ENCODE measurements at regions not wholly inside any gene's neighbourhood (a gene's known extent, or its start where the extent isn't known, plus 50 kb on each side); places are given as distances from the start of the nearest gene placed in this dataset.

DNA sequence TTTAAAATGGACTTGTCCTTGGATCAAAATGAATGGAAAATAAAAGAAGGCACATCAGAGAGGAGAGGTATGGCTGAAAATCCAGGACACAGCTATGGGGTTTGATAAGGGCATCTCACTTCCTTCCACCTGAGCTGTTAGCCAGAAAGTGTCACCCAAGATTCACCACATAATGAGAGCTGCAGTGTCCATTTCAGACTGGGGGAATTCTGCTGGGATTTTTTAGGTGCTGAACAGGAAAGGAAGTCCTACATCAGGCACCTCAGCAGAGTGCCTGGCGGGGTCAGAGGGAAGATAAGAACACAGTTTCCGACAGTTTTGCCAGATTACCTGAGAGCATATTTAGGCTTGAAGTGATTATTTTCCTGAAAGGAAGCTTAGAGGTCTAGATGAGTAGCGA, 187.6 kb upstream of the HNMT start:
- TF ChIP-seq, protein P1, sequence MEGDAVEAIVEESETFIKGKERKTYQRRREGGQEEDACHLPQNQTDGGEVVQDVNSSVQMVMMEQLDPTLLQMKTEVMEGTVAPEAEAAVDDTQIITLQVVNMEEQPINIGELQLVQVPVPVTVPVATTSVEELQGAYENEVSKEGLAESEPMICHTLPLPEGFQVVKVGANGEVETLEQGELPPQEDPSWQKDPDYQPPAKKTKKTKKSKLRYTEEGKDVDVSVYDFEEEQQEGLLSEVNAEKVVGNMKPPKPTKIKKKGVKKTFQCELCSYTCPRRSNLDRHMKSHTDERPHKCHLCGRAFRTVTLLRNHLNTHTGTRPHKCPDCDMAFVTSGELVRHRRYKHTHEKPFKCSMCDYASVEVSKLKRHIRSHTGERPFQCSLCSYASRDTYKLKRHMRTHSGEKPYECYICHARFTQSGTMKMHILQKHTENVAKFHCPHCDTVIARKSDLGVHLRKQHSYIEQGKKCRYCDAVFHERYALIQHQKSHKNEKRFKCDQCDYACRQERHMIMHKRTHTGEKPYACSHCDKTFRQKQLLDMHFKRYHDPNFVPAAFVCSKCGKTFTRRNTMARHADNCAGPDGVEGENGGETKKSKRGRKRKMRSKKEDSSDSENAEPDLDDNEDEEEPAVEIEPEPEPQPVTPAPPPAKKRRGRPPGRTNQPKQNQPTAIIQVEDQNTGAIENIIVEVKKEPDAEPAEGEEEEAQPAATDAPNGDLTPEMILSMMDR (IDR thresholded peaks at IDR 0.05), result no peak
- TF ChIP-seq POLR2AphosphoS5 (IDR thresholded peaks at IDR 0.05), result no peak
